ENCODE measurements at regions not wholly inside any gene's neighbourhood (a gene's known extent, or its start where the extent isn't known, plus 50 kb on each side); places are given as distances from the start of the nearest gene placed in this dataset.
A peak's percentile ranks its signal among the peaks of the same experiment; 100 is the strongest.

GRCh38 chr13:107370015-107370785 lies 802.3 kb upstream of the ARGLU1 start:
- H3K4me3 ChIP-seq = no peak overlapping the region
- H3K4me1 ChIP-seq = no peaks in the 10 kb centered on the region
- H3K9me3 ChIP-seq = no peaks in the 10 kb centered on the region
- intact Hi-C loops (cut with DNase I) = no loop called here
- H3K27me3 ChIP-seq = no peaks in the 10 kb centered on the region
- ATAC-seq = peak; percentile 34
- H3K27ac ChIP-seq = no peak overlapping the region
- no peaks in the 10 kb centered on the region for H3K36me3 ChIP-seq
- no peak for TF ChIP-seq CTCF (IDR thresholded peaks at IDR 0.05)
- DNase-seq = no peak

GRCh38 chr13:107367258-107367657 lies 799.3 kb upstream of the ARGLU1 start:
- no peak overlapping the region for H3K4me3 ChIP-seq
- TF ChIP-seq CTCF (IDR thresholded peaks at IDR 0.05) = no peak
- H3K27ac ChIP-seq = no peak overlapping the region
- ATAC-seq (no peak), DNase-seq (no peak)
- no peaks in the 10 kb centered on the region for H3K36me3 ChIP-seq
- H3K4me1 ChIP-seq = no peaks in the 10 kb centered on the region
- H3K27me3 ChIP-seq = no peaks in the 10 kb centered on the region
- intact Hi-C loops (cut with DNase I) = no loop called here
- no peaks in the 10 kb centered on the region for H3K9me3 ChIP-seq

DNA sequence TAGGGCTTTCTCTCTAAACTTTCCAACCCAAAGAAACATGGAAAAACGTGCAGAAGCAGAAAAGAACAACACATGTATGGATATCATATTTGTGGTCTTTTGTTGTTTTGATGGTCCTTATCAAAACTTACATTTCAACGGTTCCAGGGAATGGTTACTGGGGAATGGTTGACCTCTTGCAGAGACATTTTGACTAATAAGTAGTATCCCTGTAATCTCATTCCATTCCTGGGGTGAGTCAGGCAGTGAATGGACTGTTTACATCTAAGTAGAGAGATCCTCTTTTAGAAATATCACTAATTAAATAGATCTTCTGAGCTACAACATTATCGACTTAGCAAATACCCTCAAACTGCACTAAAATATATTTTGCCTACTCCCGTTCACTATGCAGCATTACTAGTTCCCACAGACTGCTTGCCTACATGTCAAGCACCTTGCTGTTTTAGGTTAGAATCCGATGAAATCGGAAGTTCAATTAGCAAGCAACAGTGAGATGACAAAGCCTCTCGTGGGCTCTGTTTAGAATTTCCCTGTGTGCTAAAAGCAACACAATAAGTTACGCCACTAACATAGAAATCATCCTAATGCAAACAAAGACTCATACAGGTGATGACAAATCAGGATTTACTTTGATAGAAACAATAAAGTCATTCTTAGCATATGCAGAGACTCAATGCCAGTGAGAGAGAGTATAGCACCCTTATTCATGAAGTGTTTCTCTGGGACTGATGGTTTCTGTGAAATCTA lies 797.7 kb upstream of the ARGLU1 start:
- no peaks in the 10 kb centered on the region for H3K36me3 ChIP-seq
- no peak overlapping the region for H3K27ac ChIP-seq
- ATAC-seq (no peak), DNase-seq (no peak)
- intact Hi-C loops (cut with DNase I) = no loop called here
- no peaks in the 10 kb centered on the region for H3K9me3 ChIP-seq
- no peak for TF ChIP-seq CTCF (IDR thresholded peaks at IDR 0.05)
- H3K4me3 ChIP-seq = no peak overlapping the region
- H3K27me3 ChIP-seq = no peaks in the 10 kb centered on the region
- no peaks in the 10 kb centered on the region for H3K4me1 ChIP-seq

- Histone ChIP-seq H3K27me3 (no peaks in the 10 kb centered on the region), H3K36me3 (no peaks in the 10 kb centered on the region), H3K4me1 (no peaks in the 10 kb centered on the region), H3K9me3 (no peaks in the 10 kb centered on the region), H3K4me3 (no peak overlapping the region), H3K27ac (no peak overlapping the region)
- DNase-seq = no peak
- intact Hi-C loops (cut with DNase I) = no loop called here
- TF ChIP-seq CTCF (IDR thresholded peaks at IDR 0.05) = no peak
- no peak for ATAC-seq
These were observed 796.7 kb upstream of the ARGLU1 start for GRCh38 chr13:107364658-107365057.

DNA sequence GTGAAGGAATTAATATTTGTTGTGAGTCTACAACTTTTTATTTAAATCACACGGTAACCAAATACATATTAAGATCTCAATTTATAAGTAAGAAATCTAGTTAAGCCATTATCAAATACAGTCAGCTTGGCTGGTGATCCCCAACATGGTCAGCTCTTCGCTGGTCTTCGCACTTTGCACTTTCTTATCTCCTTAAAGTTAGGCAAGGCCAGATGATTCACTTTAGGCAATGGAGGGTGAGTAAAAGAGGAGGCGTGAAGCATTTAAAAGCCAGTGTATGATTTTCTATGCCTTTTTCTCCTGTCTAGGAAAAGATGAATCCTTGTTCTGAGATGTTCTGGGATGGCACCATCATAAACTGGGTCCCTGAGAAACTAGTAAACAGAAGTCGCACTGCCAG lies 793.7 kb upstream of the ARGLU1 start:
- intact Hi-C loops (cut with DNase I) = no loop called here
- no peak for TF ChIP-seq CTCF (IDR thresholded peaks at IDR 0.05)
- Histone ChIP-seq H3K36me3 (no peaks in the 10 kb centered on the region), H3K4me1 (no peaks in the 10 kb centered on the region), H3K27me3 (no peaks in the 10 kb centered on the region), H3K27ac (no peak overlapping the region), H3K4me3 (no peak overlapping the region), H3K9me3 (no peaks in the 10 kb centered on the region)
- DNase-seq = no peak
- ATAC-seq = no peak

Data from left lung (tissue), 4 donors.